ENCODE measurements at regions not wholly inside any gene's neighbourhood (a gene's known extent, or its start where the extent isn't known, plus 50 kb on each side); places are given as distances from the start of the nearest gene placed in this dataset.
A peak's percentile ranks its signal among the peaks of the same experiment; 100 is the strongest.

- Histone ChIP-seq H3K4me1 (ENCODE audit: control insufficient read depth, insufficient read depth, low read length, poor library complexity, severe bottlenecking) (no peaks in the 10 kb centered on the region), H3K4me3 (ENCODE audit: low read depth, low read length) (no peak overlapping the region), H3K27me3 (ENCODE audit: control insufficient read depth, insufficient read depth, low read length) (no peaks in the 10 kb centered on the region), H3K9me3 (ENCODE audit: control insufficient read depth in 2 of 2, low read length in 2 of 2) (no peaks in the 10 kb centered on the region), H3K27ac (ENCODE audit: insufficient read depth, low read length, poor library complexity, severe bottlenecking) (no peak overlapping the region), H3K36me3 (ENCODE audit: control insufficient read depth, insufficient read depth, low read length) (no peaks in the 10 kb centered on the region)
- H3K27ac Mint-ChIP-seq: no peak overlapping the region
- ATAC-seq (ENCODE audit: low read depth in 2 of 2) (no peak), DNase-seq (no peak)
- no peaks in the 10 kb centered on the region for H3K36me3 Mint-ChIP-seq
- H3K4me1 Mint-ChIP-seq: no peaks in the 10 kb centered on the region
- no peak overlapping the region for H3K4me3 Mint-ChIP-seq
- H3K9me3 Mint-ChIP-seq: peaks cover 0 to 5% (median 0%) of the 10 kb centered on the region in 7 donors
- H3K27me3 Mint-ChIP-seq: no peaks in the 10 kb centered on the region
Measured at GRCh38 chr10:33880291-33880690, 545.8 kb upstream of the NRP1 start.

- H3K9me3 Mint-ChIP-seq: peaks cover 0 to 5% (median 0%) of the 10 kb centered on the region in 7 donors
- H3K27ac Mint-ChIP-seq: no peak overlapping the region
- no peaks in the 10 kb centered on the region for H3K36me3 Mint-ChIP-seq
- H3K4me1 ChIP-seq (ENCODE audit: control insufficient read depth, insufficient read depth, low read length, poor library complexity, severe bottlenecking): no peaks in the 10 kb centered on the region
- H3K27ac ChIP-seq (ENCODE audit: insufficient read depth, low read length, poor library complexity, severe bottlenecking): no peak overlapping the region
- no peaks in the 10 kb centered on the region for H3K36me3 ChIP-seq (ENCODE audit: control insufficient read depth, insufficient read depth, low read length)
- no peak overlapping the region for H3K4me3 ChIP-seq (ENCODE audit: low read depth, low read length)
- no peak overlapping the region for H3K4me3 Mint-ChIP-seq
- DNase-seq (no peak), ATAC-seq (ENCODE audit: low read depth in 2 of 2) (no peak)
- H3K27me3 ChIP-seq (ENCODE audit: control insufficient read depth, insufficient read depth, low read length): no peaks in the 10 kb centered on the region
- H3K9me3 ChIP-seq (ENCODE audit: control insufficient read depth in 2 of 2, low read length in 2 of 2): no peaks in the 10 kb centered on the region
- H3K27me3 Mint-ChIP-seq: no peaks in the 10 kb centered on the region
- H3K4me1 Mint-ChIP-seq: no peaks in the 10 kb centered on the region
Measured at GRCh38 chr10:33878238-33878786, 543.8 kb upstream of the NRP1 start.

GRCh38 chr10:33876584-33877400 is 542.3 kb upstream of the NRP1 start:
- Histone ChIP-seq H3K27ac (ENCODE audit: insufficient read depth, low read length, poor library complexity, severe bottlenecking) (no peak overlapping the region), H3K27me3 (ENCODE audit: control insufficient read depth, insufficient read depth, low read length) (no peaks in the 10 kb centered on the region), H3K4me1 (ENCODE audit: control insufficient read depth, insufficient read depth, low read length, poor library complexity, severe bottlenecking) (no peaks in the 10 kb centered on the region), H3K9me3 (ENCODE audit: control insufficient read depth in 2 of 2, low read length in 2 of 2) (no peaks in the 10 kb centered on the region), H3K36me3 (ENCODE audit: control insufficient read depth, insufficient read depth, low read length) (no peaks in the 10 kb centered on the region), H3K4me3 (ENCODE audit: low read depth, low read length) (no peak overlapping the region)
- Mint-ChIP-seq H3K9me3 (peaks cover 0 to 5% (median 0%) of the 10 kb centered on the region in 7 donors), H3K4me3 (no peak overlapping the region), H3K27me3 (no peaks in the 10 kb centered on the region), H3K4me1 (no peaks in the 10 kb centered on the region), H3K36me3 (no peaks in the 10 kb centered on the region), H3K27ac (no peak overlapping the region)
- DNase-seq: no peak
- no peak for ATAC-seq (ENCODE audit: low read depth in 2 of 2)

GRCh38 chr10:33875924-33876583 is 541.6 kb upstream of the NRP1 start:
- H3K4me3 ChIP-seq (ENCODE audit: low read depth, low read length): no peak overlapping the region
- H3K4me1 ChIP-seq (ENCODE audit: control insufficient read depth, insufficient read depth, low read length, poor library complexity, severe bottlenecking): no peaks in the 10 kb centered on the region
- Mint-ChIP-seq H3K27ac (peak overlapping the region in 1 of 3 donors; percentile 24), H3K36me3 (no peaks in the 10 kb centered on the region), H3K4me1 (no peaks in the 10 kb centered on the region), H3K9me3 (peaks cover 0 to 5% (median 0%) of the 10 kb centered on the region in 7 donors), H3K27me3 (no peaks in the 10 kb centered on the region), H3K4me3 (no peak overlapping the region)
- H3K27me3 ChIP-seq (ENCODE audit: control insufficient read depth, insufficient read depth, low read length): no peaks in the 10 kb centered on the region
- no peaks in the 10 kb centered on the region for H3K9me3 ChIP-seq (ENCODE audit: control insufficient read depth in 2 of 2, low read length in 2 of 2)
- ATAC-seq (ENCODE audit: low read depth in 2 of 2): no peak
- DNase-seq: no peak
- no peaks in the 10 kb centered on the region for H3K36me3 ChIP-seq (ENCODE audit: control insufficient read depth, insufficient read depth, low read length)
- H3K27ac ChIP-seq (ENCODE audit: insufficient read depth, low read length, poor library complexity, severe bottlenecking): no peak overlapping the region

GRCh38 chr10:33871061-33871956 is 536.8 kb upstream of the NRP1 start:
- ATAC-seq (ENCODE audit: low read depth in 2 of 2) (no peak), DNase-seq (no peak)
- Histone ChIP-seq H3K9me3 (ENCODE audit: control insufficient read depth in 2 of 2, low read length in 2 of 2) (no peaks in the 10 kb centered on the region), H3K4me1 (ENCODE audit: control insufficient read depth, insufficient read depth, low read length, poor library complexity, severe bottlenecking) (no peaks in the 10 kb centered on the region), H3K4me3 (ENCODE audit: low read depth, low read length) (no peak overlapping the region), H3K27ac (ENCODE audit: insufficient read depth, low read length, poor library complexity, severe bottlenecking) (no peak overlapping the region), H3K36me3 (ENCODE audit: control insufficient read depth, insufficient read depth, low read length) (no peaks in the 10 kb centered on the region), H3K27me3 (ENCODE audit: control insufficient read depth, insufficient read depth, low read length) (no peaks in the 10 kb centered on the region)
- no peak overlapping the region for H3K27ac Mint-ChIP-seq
- peaks cover 0 to 4% (median 0%) of the 10 kb centered on the region in 7 donors for H3K9me3 Mint-ChIP-seq
- no peaks in the 10 kb centered on the region for H3K27me3 Mint-ChIP-seq
- no peaks in the 10 kb centered on the region for H3K4me1 Mint-ChIP-seq
- no peaks in the 10 kb centered on the region for H3K36me3 Mint-ChIP-seq
- H3K4me3 Mint-ChIP-seq: no peak overlapping the region

- no peak overlapping the region for H3K4me3 ChIP-seq (ENCODE audit: low read depth, low read length)
- Mint-ChIP-seq H3K27ac (no peak overlapping the region), H3K36me3 (no peaks in the 10 kb centered on the region), H3K9me3 (peaks cover 0 to 4% (median 0%) of the 10 kb centered on the region in 7 donors), H3K4me3 (no peak overlapping the region), H3K27me3 (no peaks in the 10 kb centered on the region), H3K4me1 (no peaks in the 10 kb centered on the region)
- no peaks in the 10 kb centered on the region for H3K27me3 ChIP-seq (ENCODE audit: control insufficient read depth, insufficient read depth, low read length)
- H3K36me3 ChIP-seq (ENCODE audit: control insufficient read depth, insufficient read depth, low read length): no peaks in the 10 kb centered on the region
- H3K27ac ChIP-seq (ENCODE audit: insufficient read depth, low read length, poor library complexity, severe bottlenecking): no peak overlapping the region
- H3K9me3 ChIP-seq (ENCODE audit: control insufficient read depth in 2 of 2, low read length in 2 of 2): no peaks in the 10 kb centered on the region
- no peak for ATAC-seq (ENCODE audit: low read depth in 2 of 2)
- no peak for DNase-seq
- no peaks in the 10 kb centered on the region for H3K4me1 ChIP-seq (ENCODE audit: control insufficient read depth, insufficient read depth, low read length, poor library complexity, severe bottlenecking)
Measured at GRCh38 chr10:33869481-33869880, 535.0 kb upstream of the NRP1 start.

- Mint-ChIP-seq H3K9me3 (peaks cover 0 to 4% (median 0%) of the 10 kb centered on the region in 7 donors), H3K4me3 (no peak overlapping the region), H3K4me1 (no peaks in the 10 kb centered on the region), H3K27ac (no peak overlapping the region), H3K27me3 (no peaks in the 10 kb centered on the region), H3K36me3 (no peaks in the 10 kb centered on the region)
- ATAC-seq (ENCODE audit: low read depth in 2 of 2): no peak
- Histone ChIP-seq H3K4me3 (ENCODE audit: low read depth, low read length) (no peak overlapping the region), H3K9me3 (ENCODE audit: control insufficient read depth in 2 of 2, low read length in 2 of 2) (no peaks in the 10 kb centered on the region), H3K27me3 (ENCODE audit: control insufficient read depth, insufficient read depth, low read length) (no peaks in the 10 kb centered on the region), H3K27ac (ENCODE audit: insufficient read depth, low read length, poor library complexity, severe bottlenecking) (no peak overlapping the region), H3K36me3 (ENCODE audit: control insufficient read depth, insufficient read depth, low read length) (no peaks in the 10 kb centered on the region), H3K4me1 (ENCODE audit: control insufficient read depth, insufficient read depth, low read length, poor library complexity, severe bottlenecking) (no peaks in the 10 kb centered on the region)
- no peak for DNase-seq
Measured at GRCh38 chr10:33869028-33869427, 534.6 kb upstream of the NRP1 start.

Measured in CD4-positive, CD25-positive, alpha-beta regulatory T cell (primary cell).